ENCODE measurements at regions not wholly inside any gene's neighbourhood (a gene's known extent, or its start where the extent isn't known, plus 50 kb on each side); places are given as distances from the start of the nearest gene placed in this dataset.

DNA sequence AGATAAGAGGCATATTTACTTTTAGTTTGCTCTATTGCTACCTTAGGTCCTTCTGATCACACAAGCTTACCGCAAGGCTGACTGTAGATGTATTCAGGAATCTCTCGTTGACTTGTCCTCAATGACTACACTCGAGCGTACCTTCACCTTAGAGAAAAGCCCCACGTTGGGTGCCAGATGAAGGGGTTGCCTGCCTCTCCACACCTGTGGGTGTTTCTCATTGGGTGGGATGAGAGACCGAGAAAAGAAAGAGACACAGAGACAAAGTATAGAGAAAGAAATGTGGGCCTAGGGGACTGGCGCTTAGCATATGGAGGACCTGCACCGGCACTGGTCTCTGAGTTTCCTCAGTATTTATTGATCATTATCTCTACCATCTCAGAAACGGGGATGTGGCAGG is 51.8 kb downstream of the ASCL4 start:
- TF ChIP-seq CTCF (conservative IDR thresholded peaks at IDR 0.05; ENCODE audit: low read length) (no peak), EZH2phosphoT487 (IDR thresholded peaks at IDR 0.05; ENCODE audit: borderline replicate concordance, low read depth, low read length) (no peak)
- no peaks in the 10 kb centered on the region for H3K79me2 ChIP-seq (ENCODE audit: insufficient read depth, low read depth, low read length)
- intact Hi-C loops (cut with micrococcal nuclease; ENCODE audit: unreplicated experiment) = no loop called here
- CTCF ChIA-PET (ENCODE audit: unreplicated experiment) = no interaction called here
- BruUV-seq (replicated peaks) = no TSS peak
- no peak overlapping the region for H3K4me2 ChIP-seq (ENCODE audit: low read length)
- H4K20me1 ChIP-seq (ENCODE audit: insufficient read depth, low read length) = no peaks in the 10 kb centered on the region
- no peak for DNase-seq (ENCODE audit: low spot score)
- no peaks in the 10 kb centered on the region for H3K36me3 ChIP-seq (ENCODE audit: insufficient read depth, low read length)
- POLR2A ChIA-PET = no interaction called here
- H3K4me3 ChIP-seq (ENCODE audit: low read depth, low read length, poor library complexity, severe bottlenecking) = no peak overlapping the region
- H3K9me2 ChIP-seq (ENCODE audit: insufficient read depth, low read length) = no peaks in the 10 kb centered on the region
- H2AFZ ChIP-seq (ENCODE audit: low read length) = no peak overlapping the region
- no peak overlapping the region for H3K27ac ChIP-seq (ENCODE audit: low read depth, low read length, poor library complexity, severe bottlenecking)
- H3K4me1 ChIP-seq (ENCODE audit: insufficient read depth, low read length, poor library complexity, severe bottlenecking) = no peaks in the 10 kb centered on the region
- H3K9me3 ChIP-seq (ENCODE audit: low read length) = no peaks in the 10 kb centered on the region

- H3K4me3 ChIP-seq (ENCODE audit: low read depth, low read length, poor library complexity, severe bottlenecking) = no peak overlapping the region
- no peaks in the 10 kb centered on the region for H4K20me1 ChIP-seq (ENCODE audit: insufficient read depth, low read length)
- no peak for DNase-seq (ENCODE audit: low spot score)
- no peak overlapping the region for H3K27ac ChIP-seq (ENCODE audit: low read depth, low read length, poor library complexity, severe bottlenecking)
- H3K9me3 ChIP-seq (ENCODE audit: low read length) = no peaks in the 10 kb centered on the region
- no peaks in the 10 kb centered on the region for H3K9me2 ChIP-seq (ENCODE audit: insufficient read depth, low read length)
- no peaks in the 10 kb centered on the region for H3K4me1 ChIP-seq (ENCODE audit: insufficient read depth, low read length, poor library complexity, severe bottlenecking)
- no peak overlapping the region for H2AFZ ChIP-seq (ENCODE audit: low read length)
- ChIA-PET POLR2A (no interaction called here), CTCF (ENCODE audit: unreplicated experiment) (no interaction called here)
- H3K79me2 ChIP-seq (ENCODE audit: insufficient read depth, low read depth, low read length) = no peaks in the 10 kb centered on the region
- intact Hi-C loops (cut with micrococcal nuclease; ENCODE audit: unreplicated experiment) = no loop called here
- no peak overlapping the region for H3K4me2 ChIP-seq (ENCODE audit: low read length)
- no peak for TF ChIP-seq EZH2phosphoT487 (IDR thresholded peaks at IDR 0.05; ENCODE audit: borderline replicate concordance, low read depth, low read length)
- TF ChIP-seq CTCF (conservative IDR thresholded peaks at IDR 0.05; ENCODE audit: low read length) = no peak
- no TSS peak for BruUV-seq (replicated peaks)
- no peaks in the 10 kb centered on the region for H3K36me3 ChIP-seq (ENCODE audit: insufficient read depth, low read length)
Observed at GRCh38 chr12:107829271-107829670, 54.8 kb downstream of the ASCL4 start.

GRCh38 chr12:107832441-107832840 is 57.9 kb downstream of the ASCL4 start:
- H2AFZ ChIP-seq (ENCODE audit: low read length) = no peak overlapping the region
- no peaks in the 10 kb centered on the region for H3K4me1 ChIP-seq (ENCODE audit: insufficient read depth, low read length, poor library complexity, severe bottlenecking)
- no peaks in the 10 kb centered on the region for H3K79me2 ChIP-seq (ENCODE audit: insufficient read depth, low read depth, low read length)
- no peaks in the 10 kb centered on the region for H3K9me2 ChIP-seq (ENCODE audit: insufficient read depth, low read length)
- no peak overlapping the region for H3K27ac ChIP-seq (ENCODE audit: low read depth, low read length, poor library complexity, severe bottlenecking)
- POLR2A ChIA-PET = no interaction called here
- no peaks in the 10 kb centered on the region for H3K9me3 ChIP-seq (ENCODE audit: low read length)
- CTCF ChIA-PET (ENCODE audit: unreplicated experiment) = no interaction called here
- no peaks in the 10 kb centered on the region for H3K36me3 ChIP-seq (ENCODE audit: insufficient read depth, low read length)
- H4K20me1 ChIP-seq (ENCODE audit: insufficient read depth, low read length) = no peaks in the 10 kb centered on the region
- H3K4me3 ChIP-seq (ENCODE audit: low read depth, low read length, poor library complexity, severe bottlenecking) = no peak overlapping the region
- DNase-seq (ENCODE audit: low spot score) = no peak
- H3K4me2 ChIP-seq (ENCODE audit: low read length) = no peak overlapping the region
- intact Hi-C loops (cut with micrococcal nuclease; ENCODE audit: unreplicated experiment) = no loop called here
- TF ChIP-seq CTCF (conservative IDR thresholded peaks at IDR 0.05; ENCODE audit: low read length) (no peak), EZH2phosphoT487 (IDR thresholded peaks at IDR 0.05; ENCODE audit: borderline replicate concordance, low read depth, low read length) (no peak)
- BruUV-seq (replicated peaks) = no TSS peak
